Stimulated activated naive B cell treated with anti-CD40 and anti-IgM and Interleukin-4, amounts not matched to agents 10 μg/mL and 1 μg/mL and 100 μg/mL, for 72 hours (primary cell): ENCODE measurements at regions not wholly inside any gene's neighbourhood (a gene's known extent, or its start where the extent isn't known, plus 50 kb on each side); places are given as distances from the start of the nearest gene placed in this dataset.

ENCODE experiments used
- ATAC-seq, 2 donors: fragments of 150-1000 bp; cut with Tn5 transposase; replicated peaks; 2 replicates each; pipeline ENCODE4 v1.10.0; 2021; ENCODE audit warnings: moderate library complexity in 1 of 2
- DNase-seq: peaks from one replicate; pipeline ENCODE4 v3.0.0; 2021
- H3K27ac Mint-ChIP-seq: one replicate; pipeline ENCODE4 v1.8.0; 2022; ENCODE audit warnings: mild to moderate bottlenecking, mixed read lengths
- H3K27me3 Mint-ChIP-seq, 2 donors: one replicate each; pipeline ENCODE4 v1.8.0; 2022; ENCODE audit warnings: mixed read lengths in 2 of 2
- H3K36me3 Mint-ChIP-seq, 2 donors: one replicate each; pipeline ENCODE4 v1.8.0; 2022; ENCODE audit warnings: mixed read lengths in 2 of 2, mild to moderate bottlenecking in 1 of 2
- H3K4me1 Mint-ChIP-seq, 2 donors: one replicate each; pipeline ENCODE4 v1.8.0; 2022; ENCODE audit warnings: mixed read lengths in 2 of 2, mild to moderate bottlenecking in 1 of 2
- H3K4me3 Mint-ChIP-seq, 2 donors: one replicate each; pipeline ENCODE4 v1.8.0; 2022; ENCODE audit warnings: mild to moderate bottlenecking in 2 of 2, mixed read lengths in 2 of 2, moderate library complexity in 1 of 2
- H3K9me3 Mint-ChIP-seq, 2 donors: one replicate each; pipeline ENCODE4 v1.8.0; 2022; ENCODE audit warnings: mixed read lengths in 2 of 2, mild to moderate bottlenecking in 1 of 2

DNA sequence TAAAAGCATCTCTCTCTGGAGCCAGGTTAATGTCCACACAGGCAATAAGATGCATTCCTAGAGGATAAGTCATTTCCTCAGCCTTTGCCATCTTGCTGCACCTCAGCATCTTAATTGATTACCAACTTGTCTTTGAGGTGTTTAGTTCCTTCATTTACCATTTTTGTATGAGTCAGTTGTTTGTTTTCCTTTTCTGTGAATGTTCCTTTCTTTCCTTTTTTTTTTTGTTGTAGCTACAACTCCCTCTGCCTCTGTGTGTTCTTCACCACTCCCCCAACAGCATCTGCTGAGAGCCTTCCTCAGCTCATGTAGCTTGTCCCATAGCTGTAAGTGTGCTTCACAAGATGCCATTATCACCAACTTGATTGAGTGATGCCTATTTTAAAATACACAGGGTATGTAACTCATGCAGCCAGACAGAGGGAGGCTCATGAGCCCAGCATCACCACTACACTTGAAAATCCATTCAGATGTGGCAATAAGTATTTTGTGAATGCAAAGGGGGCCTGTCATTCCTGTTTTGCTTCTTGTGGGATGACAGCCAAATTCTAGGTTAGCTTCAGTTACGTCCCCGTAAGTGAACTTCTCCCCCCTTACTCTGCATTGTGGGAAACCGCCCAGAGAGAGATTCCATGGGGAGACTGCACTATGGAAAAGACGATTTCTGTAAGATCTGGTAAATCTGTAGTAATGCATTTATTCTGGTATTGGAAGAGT lies 315.9 kb upstream of the ZEB2 start:
- no peak overlapping the region for H3K4me3 Mint-ChIP-seq
- ATAC-seq (no peak), DNase-seq (no peak)
- no peaks in the 10 kb centered on the region for H3K4me1 Mint-ChIP-seq
- H3K9me3 Mint-ChIP-seq, result no peaks in the 10 kb centered on the region
- H3K36me3 Mint-ChIP-seq, result no peaks in the 10 kb centered on the region
- H3K27ac Mint-ChIP-seq, result no peak overlapping the region
- H3K27me3 Mint-ChIP-seq, result no peaks in the 10 kb centered on the region

GRCh38 chr2:144834998-144835633 lies 315.2 kb upstream of the ZEB2 start:
- ATAC-seq (no peak), DNase-seq (no peak)
- Mint-ChIP-seq H3K36me3 (no peaks in the 10 kb centered on the region), H3K4me1 (no peaks in the 10 kb centered on the region), H3K27me3 (no peaks in the 10 kb centered on the region), H3K9me3 (no peaks in the 10 kb centered on the region), H3K27ac (no peak overlapping the region), H3K4me3 (no peak overlapping the region)

- Mint-ChIP-seq H3K4me3 (no peak overlapping the region), H3K4me1 (no peaks in the 10 kb centered on the region), H3K27ac (no peak overlapping the region), H3K27me3 (no peaks in the 10 kb centered on the region), H3K9me3 (no peaks in the 10 kb centered on the region), H3K36me3 (no peaks in the 10 kb centered on the region)
- ATAC-seq (no peak), DNase-seq (no peak)
Observed at GRCh38 chr2:144834363-144834762, 314.4 kb upstream of the ZEB2 start.

DNA sequence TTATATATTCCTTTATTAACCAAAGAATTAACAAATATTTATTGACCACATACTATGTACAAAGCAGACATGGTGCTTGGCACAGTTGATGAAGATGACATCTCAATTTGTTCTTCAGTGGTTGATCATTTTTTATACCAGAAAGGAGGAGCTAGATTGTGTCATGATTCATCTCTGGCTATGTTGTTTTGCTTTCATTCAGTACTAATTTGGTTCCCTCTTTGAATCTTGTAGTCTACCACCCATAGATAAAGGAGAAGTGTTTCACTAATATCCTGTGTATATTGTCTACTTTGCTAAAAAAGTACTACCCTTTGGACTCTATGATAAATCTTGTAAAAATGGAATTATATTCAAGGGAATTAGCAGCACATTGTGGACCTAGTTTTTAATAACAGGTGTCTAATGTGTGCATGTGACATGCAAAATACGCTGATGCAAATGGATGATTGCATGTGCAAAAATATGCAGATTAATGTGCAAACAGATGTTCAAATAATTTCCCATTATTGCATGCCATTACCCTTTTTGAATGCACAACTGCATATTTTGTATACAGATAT lies 313.2 kb upstream of the ZEB2 start:
- Mint-ChIP-seq H3K27ac (no peak overlapping the region), H3K9me3 (no peaks in the 10 kb centered on the region), H3K36me3 (no peaks in the 10 kb centered on the region), H3K27me3 (no peaks in the 10 kb centered on the region), H3K4me3 (no peak overlapping the region), H3K4me1 (no peaks in the 10 kb centered on the region)
- DNase-seq, result no peak
- no peak for ATAC-seq

DNA sequence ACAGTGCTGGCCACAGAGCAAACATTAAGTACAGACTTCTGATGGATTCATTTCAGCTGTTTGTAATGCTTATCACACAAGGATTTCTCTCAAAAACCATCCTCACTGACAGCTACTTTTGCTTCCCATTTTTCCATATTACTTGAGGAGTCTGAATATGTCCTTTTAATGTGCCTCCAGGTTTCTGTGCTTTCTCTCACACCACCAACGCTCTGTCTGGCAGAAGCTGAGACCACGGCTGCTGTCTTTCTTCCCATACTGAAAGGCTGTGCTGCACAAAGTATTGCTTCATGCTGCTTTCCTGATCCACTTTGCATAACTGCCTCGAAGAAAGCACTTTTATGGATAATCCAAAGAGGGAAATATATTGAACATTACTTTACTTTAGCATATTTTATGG lies 312.1 kb upstream of the ZEB2 start:
- no peak overlapping the region for H3K4me3 Mint-ChIP-seq
- no peak for ATAC-seq
- no peaks in the 10 kb centered on the region for H3K9me3 Mint-ChIP-seq

GRCh38 chr2:144830543-144830942 lies 310.6 kb upstream of the ZEB2 start:
- no peaks in the 10 kb centered on the region for H3K27me3 Mint-ChIP-seq
- no peak for ATAC-seq
- no peaks in the 10 kb centered on the region for H3K4me1 Mint-ChIP-seq
- H3K27ac Mint-ChIP-seq, result no peak overlapping the region
- no peak for DNase-seq
- no peaks in the 10 kb centered on the region for H3K36me3 Mint-ChIP-seq
- no peaks in the 10 kb centered on the region for H3K9me3 Mint-ChIP-seq
- no peak overlapping the region for H3K4me3 Mint-ChIP-seq

More for the DNA sequence above, 312.1 kb upstream of the ZEB2 start:
- H3K36me3 Mint-ChIP-seq, result no peaks in the 10 kb centered on the region
- H3K4me1 Mint-ChIP-seq, result no peaks in the 10 kb centered on the region
- H3K27ac Mint-ChIP-seq, result no peak overlapping the region
- no peak for DNase-seq
- H3K27me3 Mint-ChIP-seq, result no peaks in the 10 kb centered on the region

DNA sequence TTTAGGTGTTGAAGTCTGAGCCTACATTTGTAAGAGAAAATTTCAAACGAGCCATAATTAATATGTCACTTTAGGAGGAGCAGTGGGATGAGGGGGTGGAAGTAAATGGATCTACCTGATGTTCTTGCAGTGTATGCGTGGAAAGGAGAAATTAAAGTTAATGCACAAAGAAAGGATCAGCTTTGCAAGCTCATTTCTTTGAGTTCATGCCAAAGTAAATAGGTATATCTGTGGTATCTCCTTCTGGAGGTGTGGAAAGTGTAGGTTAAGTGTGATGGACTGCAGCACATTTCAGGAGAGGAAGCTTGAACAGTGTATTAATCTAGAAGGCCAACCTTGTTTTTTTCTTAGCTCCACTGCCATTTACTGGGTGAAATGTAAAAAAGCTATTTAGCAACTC lies 307.5 kb upstream of the ZEB2 start:
- H3K36me3 Mint-ChIP-seq, result no peaks in the 10 kb centered on the region
- DNase-seq (no peak), ATAC-seq (no peak)
- no peak overlapping the region for H3K4me3 Mint-ChIP-seq
- no peaks in the 10 kb centered on the region for H3K27me3 Mint-ChIP-seq
- peaks cover 0 to 3% of the 10 kb centered on the region in 2 donors for H3K9me3 Mint-ChIP-seq
- peaks cover 0 to 6% of the 10 kb centered on the region in 2 donors for H3K4me1 Mint-ChIP-seq
- H3K27ac Mint-ChIP-seq, result no peak overlapping the region

GRCh38 chr2:144826105-144826504 lies 306.2 kb upstream of the ZEB2 start:
- DNase-seq, result no peak
- peaks cover 3 to 5% of the 10 kb centered on the region in 2 donors for H3K9me3 Mint-ChIP-seq
- peaks cover 0 to 6% of the 10 kb centered on the region in 2 donors for H3K4me1 Mint-ChIP-seq
- no peaks in the 10 kb centered on the region for H3K27me3 Mint-ChIP-seq
- no peaks in the 10 kb centered on the region for H3K36me3 Mint-ChIP-seq
- no peak overlapping the region for H3K4me3 Mint-ChIP-seq
- ATAC-seq, result no peak
- H3K27ac Mint-ChIP-seq, result no peak overlapping the region

GRCh38 chr2:144825331-144826020 lies 305.6 kb upstream of the ZEB2 start:
- no peak for ATAC-seq
- Mint-ChIP-seq H3K27ac (no peak overlapping the region), H3K36me3 (no peaks in the 10 kb centered on the region), H3K4me3 (no peak overlapping the region), H3K27me3 (no peaks in the 10 kb centered on the region), H3K4me1 (peaks cover 0 to 6% of the 10 kb centered on the region in 2 donors), H3K9me3 (peaks cover 3 to 5% of the 10 kb centered on the region in 2 donors)
- no peak for DNase-seq

- no peak overlapping the region for H3K27ac Mint-ChIP-seq
- ATAC-seq (no peak), DNase-seq (no peak)
- no peaks in the 10 kb centered on the region for H3K27me3 Mint-ChIP-seq
- peaks cover 5 to 7% of the 10 kb centered on the region in 2 donors for H3K9me3 Mint-ChIP-seq
- peaks cover 0 to 6% of the 10 kb centered on the region in 2 donors for H3K4me1 Mint-ChIP-seq
- H3K36me3 Mint-ChIP-seq, result no peaks in the 10 kb centered on the region
- H3K4me3 Mint-ChIP-seq, result no peak overlapping the region
Observed at GRCh38 chr2:144824306-144825080, 304.6 kb upstream of the ZEB2 start.

- DNase-seq (no peak), ATAC-seq (no peak)
- no peak overlapping the region for H3K4me3 Mint-ChIP-seq
- no peaks in the 10 kb centered on the region for H3K27me3 Mint-ChIP-seq
- peaks cover 5 to 7% of the 10 kb centered on the region in 2 donors for H3K9me3 Mint-ChIP-seq
- no peak overlapping the region for H3K27ac Mint-ChIP-seq
- H3K36me3 Mint-ChIP-seq, result no peaks in the 10 kb centered on the region
- H3K4me1 Mint-ChIP-seq, result peaks cover 0 to 6% of the 10 kb centered on the region in 2 donors
Observed at GRCh38 chr2:144822966-144823365, 303.0 kb upstream of the ZEB2 start.

GRCh38 chr2:144812288-144812687 lies 292.4 kb upstream of the ZEB2 start:
- H3K9me3 Mint-ChIP-seq, result no peaks in the 10 kb centered on the region
- H3K36me3 Mint-ChIP-seq, result no peaks in the 10 kb centered on the region
- H3K27me3 Mint-ChIP-seq, result no peaks in the 10 kb centered on the region
- ATAC-seq (no peak), DNase-seq (no peak)
- no peak overlapping the region for H3K4me3 Mint-ChIP-seq
- no peaks in the 10 kb centered on the region for H3K4me1 Mint-ChIP-seq
- no peak overlapping the region for H3K27ac Mint-ChIP-seq

- Mint-ChIP-seq H3K4me1 (no peaks in the 10 kb centered on the region), H3K9me3 (no peaks in the 10 kb centered on the region), H3K27me3 (no peaks in the 10 kb centered on the region), H3K27ac (no peak overlapping the region), H3K4me3 (no peak overlapping the region), H3K36me3 (no peaks in the 10 kb centered on the region)
- no peak for DNase-seq
- no peak for ATAC-seq
Observed at GRCh38 chr2:144801766-144802165, 281.8 kb upstream of the ZEB2 start.

DNA sequence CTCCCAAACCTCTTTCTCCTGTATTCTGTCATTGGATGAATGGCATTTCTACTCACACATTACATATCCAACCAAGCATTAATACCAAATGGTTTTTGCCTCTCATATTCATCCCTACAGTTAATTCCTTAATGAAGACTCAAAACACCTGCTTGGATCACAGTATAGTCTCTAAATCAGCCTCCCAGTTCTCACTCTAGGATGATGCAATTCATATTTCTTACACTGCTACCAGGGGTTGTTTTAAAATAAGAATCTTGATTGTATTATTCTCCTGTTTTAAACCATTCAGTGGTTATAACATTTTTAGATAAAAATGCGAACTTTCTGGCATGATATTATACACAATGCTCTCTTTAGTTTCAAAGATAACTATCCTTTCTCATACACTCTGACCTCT lies 281.4 kb upstream of the ZEB2 start:
- Mint-ChIP-seq H3K4me1 (no peaks in the 10 kb centered on the region), H3K36me3 (no peaks in the 10 kb centered on the region), H3K4me3 (no peak overlapping the region), H3K9me3 (no peaks in the 10 kb centered on the region), H3K27me3 (no peaks in the 10 kb centered on the region), H3K27ac (no peak overlapping the region)
- DNase-seq (no peak), ATAC-seq (no peak)
